Mammary epithelial cell (primary cell): ENCODE measurements at regions not wholly inside any gene's neighbourhood (a gene's known extent, or its start where the extent isn't known, plus 50 kb on each side); places are given as distances from the start of the nearest gene placed in this dataset.

ENCODE experiments used
- CTCF ChIP-seq, 2 donors: IDR thresholded peaks in 1 of 2; conservative IDR thresholded peaks in 1 of 2; 2 replicates each; pipeline ENCODE4 v1.5.1; 2011 to 2012; ENCODE audit warnings: inconsistent platforms in 2 of 2, low read length in 2 of 2, mild to moderate bottlenecking in 2 of 2, control low read depth in 1 of 2, low read depth in 1 of 2; ENCODE audit not compliant: insufficient read depth in 1 of 2; ENCODE audit errors: extremely low read depth in 1 of 2
- EZH2 ChIP-seq: IDR thresholded peaks from 2 replicates; pipeline ENCODE4 v1.6.1; 2012; ENCODE audit warnings: low read length, inconsistent platforms, borderline replicate concordance

GRCh38 chr5:125023673-125024072 is 277.2 kb upstream of the ZNF608 start:
- TF ChIP-seq CTCF (conservative IDR thresholded peaks at IDR 0.05 in 1 of 2, IDR thresholded peaks at IDR 0.05 in 1 of 2; ENCODE audit: extremely low read depth in 1 of 2, insufficient read depth in 1 of 2, low read depth in 1 of 2, low read length in 2 of 2) = no peak
- no peak for TF ChIP-seq EZH2
